ENCODE measurements at regions not wholly inside any gene's neighbourhood (a gene's known extent, or its start where the extent isn't known, plus 50 kb on each side); places are given as distances from the start of the nearest gene placed in this dataset.
"Not testable (repeated sequence)": the region's sequence is repeated elsewhere in the genome, so short reads cannot be mapped to it uniquely, and the experiment has no call there.

DNA sequence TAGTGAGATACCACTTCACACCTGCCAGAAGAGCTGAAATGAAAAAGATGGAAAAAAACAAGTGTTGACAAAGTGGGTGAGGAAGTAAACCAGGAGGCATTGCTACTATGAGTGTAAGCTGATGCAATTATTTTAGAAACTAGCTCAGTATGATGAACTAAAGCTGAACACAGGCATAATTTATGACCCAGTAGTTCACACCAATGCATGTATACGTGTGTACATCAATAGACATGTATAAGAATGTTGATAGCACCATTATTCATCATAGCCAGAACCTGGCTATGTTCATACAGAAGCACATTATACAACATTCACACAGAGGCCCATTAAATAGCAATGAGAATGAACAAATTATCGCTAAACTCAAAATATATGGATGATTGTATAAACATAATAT is 83.1 kb upstream of the SPOPL start:
- DNase-seq (ENCODE audit: insufficient read length, low spot score): no peak
- TF ChIP-seq, protein P1, sequence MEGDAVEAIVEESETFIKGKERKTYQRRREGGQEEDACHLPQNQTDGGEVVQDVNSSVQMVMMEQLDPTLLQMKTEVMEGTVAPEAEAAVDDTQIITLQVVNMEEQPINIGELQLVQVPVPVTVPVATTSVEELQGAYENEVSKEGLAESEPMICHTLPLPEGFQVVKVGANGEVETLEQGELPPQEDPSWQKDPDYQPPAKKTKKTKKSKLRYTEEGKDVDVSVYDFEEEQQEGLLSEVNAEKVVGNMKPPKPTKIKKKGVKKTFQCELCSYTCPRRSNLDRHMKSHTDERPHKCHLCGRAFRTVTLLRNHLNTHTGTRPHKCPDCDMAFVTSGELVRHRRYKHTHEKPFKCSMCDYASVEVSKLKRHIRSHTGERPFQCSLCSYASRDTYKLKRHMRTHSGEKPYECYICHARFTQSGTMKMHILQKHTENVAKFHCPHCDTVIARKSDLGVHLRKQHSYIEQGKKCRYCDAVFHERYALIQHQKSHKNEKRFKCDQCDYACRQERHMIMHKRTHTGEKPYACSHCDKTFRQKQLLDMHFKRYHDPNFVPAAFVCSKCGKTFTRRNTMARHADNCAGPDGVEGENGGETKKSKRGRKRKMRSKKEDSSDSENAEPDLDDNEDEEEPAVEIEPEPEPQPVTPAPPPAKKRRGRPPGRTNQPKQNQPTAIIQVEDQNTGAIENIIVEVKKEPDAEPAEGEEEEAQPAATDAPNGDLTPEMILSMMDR (IDR thresholded peaks at IDR 0.05; ENCODE audit: insufficient read depth, missing control alignments): no peak
- FAIRE-seq: no peak

- no peak for FAIRE-seq
- TF ChIP-seq, protein P1 (IDR thresholded peaks at IDR 0.05; ENCODE audit: insufficient read depth, missing control alignments): no peak
- DNase-seq (ENCODE audit: insufficient read length, low spot score): no peak
These were observed 80.1 kb upstream of the SPOPL start for GRCh38 chr2:138421315-138421970.

- DNase-seq (ENCODE audit: insufficient read length, low spot score): no peak
- FAIRE-seq: no peak
- TF ChIP-seq, protein P1 (IDR thresholded peaks at IDR 0.05; ENCODE audit: insufficient read depth, missing control alignments): no peak
These were observed 79.6 kb upstream of the SPOPL start for GRCh38 chr2:138421971-138422335.

DNA sequence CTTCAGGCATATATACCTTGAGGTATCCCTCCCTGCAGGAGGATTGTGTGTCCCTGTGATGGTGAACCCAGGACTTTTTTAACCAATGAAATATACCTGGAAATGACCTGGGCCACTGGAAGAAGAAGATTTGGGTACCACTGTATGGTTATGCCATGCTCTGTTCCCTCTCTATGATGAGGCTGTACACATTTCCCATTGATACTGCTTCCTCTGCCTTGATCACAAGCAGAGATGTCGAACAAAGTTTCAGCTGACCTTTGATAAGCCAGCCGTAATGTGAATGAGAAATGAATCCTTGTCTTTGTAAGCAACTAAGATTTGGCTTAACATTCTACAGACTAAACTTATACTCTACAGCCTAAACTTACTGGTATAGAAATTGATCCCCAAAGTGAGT is 78.4 kb upstream of the SPOPL start:
- no peak for FAIRE-seq
- TF ChIP-seq, protein P1 (IDR thresholded peaks at IDR 0.05; ENCODE audit: insufficient read depth, missing control alignments): no peak
- DNase-seq (ENCODE audit: insufficient read length, low spot score): no peak

DNA sequence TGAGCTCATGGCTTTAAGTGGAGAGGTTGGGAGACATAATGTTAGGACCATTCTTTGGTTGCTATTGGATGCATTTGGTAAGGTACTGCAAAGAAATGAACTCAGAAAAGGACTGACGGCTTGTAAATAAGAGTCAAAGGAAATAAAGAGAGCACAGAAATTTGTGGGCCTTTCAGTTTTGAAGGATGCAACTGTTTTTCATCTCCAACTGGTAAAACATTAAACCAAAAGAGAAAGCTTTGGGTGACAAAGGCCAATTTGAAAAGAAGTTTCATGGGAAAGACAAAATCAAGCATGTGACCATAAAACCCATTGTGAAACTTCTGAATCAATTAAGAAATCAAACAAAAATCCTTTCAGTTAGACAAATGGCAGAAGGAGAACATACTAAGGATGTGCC is 77.8 kb upstream of the SPOPL start:
- TF ChIP-seq, protein P1 (IDR thresholded peaks at IDR 0.05; ENCODE audit: insufficient read depth, missing control alignments): no peak
- DNase-seq (ENCODE audit: insufficient read length, low spot score) (no peak), FAIRE-seq (no peak)

GRCh38 chr2:138424436-138425140 is 77.0 kb upstream of the SPOPL start:
- TF ChIP-seq, protein P1 (IDR thresholded peaks at IDR 0.05; ENCODE audit: insufficient read depth, missing control alignments): no peak

DNA sequence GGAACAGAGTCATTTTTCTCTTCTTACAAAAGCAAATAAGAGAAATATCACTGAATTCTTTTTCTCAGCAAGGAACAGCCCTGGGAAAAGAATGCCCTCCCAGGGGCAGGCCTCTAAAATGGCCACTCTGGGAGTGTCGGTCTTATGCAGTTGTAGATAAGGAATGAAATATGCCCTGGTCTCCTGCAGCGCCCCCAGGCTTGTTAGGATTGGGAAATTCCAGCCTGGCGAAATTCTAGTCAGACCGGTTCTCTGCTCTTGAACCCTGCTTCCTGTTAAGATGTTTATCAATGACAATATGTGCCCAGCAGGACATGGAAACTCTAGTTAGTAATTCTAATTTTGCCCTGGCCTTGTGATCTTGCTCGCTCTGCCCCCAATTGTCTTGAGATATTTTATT is 75.5 kb upstream of the SPOPL start:
- not testable (repeated sequence) for FAIRE-seq; DNase-seq (ENCODE audit: insufficient read length, low spot score)

More at GRCh38 chr2:138424436-138425140, 77.0 kb upstream of the SPOPL start:
- DNase-seq (ENCODE audit: insufficient read length, low spot score) (no peak), FAIRE-seq (no peak)

All from D721Med (cell line).